Eye (tissue), 1 donor: ENCODE measurements at regions not wholly inside any gene's neighbourhood (a gene's known extent, or its start where the extent isn't known, plus 50 kb on each side); places are given as distances from the start of the nearest gene placed in this dataset.
A peak's percentile ranks its signal among the peaks of the same experiment; 100 is the strongest.

Source experiments
- DNase-seq: peaks from one replicate; pipeline ENCODE4 v3.0.0-alpha.2; 2015

DNA sequence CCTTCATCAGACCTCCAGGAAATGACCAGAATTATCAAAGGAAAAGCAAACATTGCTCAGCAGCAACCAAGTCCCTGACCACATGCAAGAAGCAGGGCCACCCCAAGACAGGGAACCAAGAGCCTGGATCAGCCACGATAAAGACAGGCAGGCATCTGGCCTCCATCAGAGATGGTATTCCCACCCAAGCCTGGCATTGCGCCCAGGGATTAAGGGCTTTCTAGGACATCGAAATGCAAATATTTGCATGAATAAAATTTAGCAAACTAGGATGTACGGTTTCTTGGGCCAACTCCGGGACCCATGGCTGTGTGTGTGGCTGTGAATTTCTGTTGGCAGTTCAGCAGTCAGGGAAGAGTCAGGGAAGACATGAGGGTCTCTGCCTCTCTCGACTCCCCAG, 241.4 kb upstream of the DYNLRB2 start:
- DNase-seq: no peak

GRCh38 chr16:80298676-80299075, 242.1 kb upstream of the DYNLRB2 start:
- DNase-seq: no peak

- no peak for DNase-seq
Measured at GRCh38 chr16:80296034-80296433, 244.8 kb upstream of the DYNLRB2 start.

DNA sequence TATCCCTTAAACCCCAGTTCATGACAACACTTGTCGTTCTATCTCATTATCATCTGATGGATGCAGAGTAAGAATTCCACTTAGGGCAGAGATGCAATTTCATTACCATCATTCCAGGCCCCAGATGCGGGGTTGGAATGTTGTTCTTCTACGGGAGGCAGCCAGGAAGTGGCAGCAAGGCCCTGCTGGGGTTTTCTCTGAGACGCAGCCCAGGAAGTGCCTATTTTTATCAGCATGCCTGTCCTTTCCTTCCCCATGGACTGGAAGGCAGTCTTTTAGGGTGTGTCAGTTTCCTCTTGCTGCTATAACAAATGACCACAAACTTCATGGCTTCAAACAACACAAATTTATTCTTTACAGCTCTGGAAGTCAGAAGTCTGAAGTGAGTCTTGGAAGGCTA, 246.6 kb upstream of the DYNLRB2 start:
- no peak for DNase-seq

- DNase-seq: no peak
Measured at GRCh38 chr16:80288616-80289015, 252.2 kb upstream of the DYNLRB2 start.

GRCh38 chr16:80287674-80288073, 253.1 kb upstream of the DYNLRB2 start:
- DNase-seq: no peak

DNA sequence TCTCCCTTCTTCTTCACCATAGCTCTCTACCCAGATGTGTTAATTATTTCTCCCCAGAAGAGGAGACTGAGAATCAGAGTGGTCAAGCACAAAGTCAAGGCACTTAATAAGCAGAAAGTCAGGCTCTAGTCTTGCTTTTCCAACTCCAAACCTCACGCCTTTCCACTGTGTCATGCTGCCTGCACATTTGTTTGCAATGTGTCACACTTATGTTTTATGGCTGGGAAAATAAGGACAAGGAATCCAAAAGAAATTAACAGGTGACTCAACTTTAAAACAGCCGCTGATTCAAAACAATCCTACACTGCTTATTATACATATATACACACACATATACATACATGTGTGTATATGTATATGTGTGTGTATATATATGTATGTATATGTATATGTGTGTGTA, 255.7 kb upstream of the DYNLRB2 start:
- DNase-seq: no peak

DNA sequence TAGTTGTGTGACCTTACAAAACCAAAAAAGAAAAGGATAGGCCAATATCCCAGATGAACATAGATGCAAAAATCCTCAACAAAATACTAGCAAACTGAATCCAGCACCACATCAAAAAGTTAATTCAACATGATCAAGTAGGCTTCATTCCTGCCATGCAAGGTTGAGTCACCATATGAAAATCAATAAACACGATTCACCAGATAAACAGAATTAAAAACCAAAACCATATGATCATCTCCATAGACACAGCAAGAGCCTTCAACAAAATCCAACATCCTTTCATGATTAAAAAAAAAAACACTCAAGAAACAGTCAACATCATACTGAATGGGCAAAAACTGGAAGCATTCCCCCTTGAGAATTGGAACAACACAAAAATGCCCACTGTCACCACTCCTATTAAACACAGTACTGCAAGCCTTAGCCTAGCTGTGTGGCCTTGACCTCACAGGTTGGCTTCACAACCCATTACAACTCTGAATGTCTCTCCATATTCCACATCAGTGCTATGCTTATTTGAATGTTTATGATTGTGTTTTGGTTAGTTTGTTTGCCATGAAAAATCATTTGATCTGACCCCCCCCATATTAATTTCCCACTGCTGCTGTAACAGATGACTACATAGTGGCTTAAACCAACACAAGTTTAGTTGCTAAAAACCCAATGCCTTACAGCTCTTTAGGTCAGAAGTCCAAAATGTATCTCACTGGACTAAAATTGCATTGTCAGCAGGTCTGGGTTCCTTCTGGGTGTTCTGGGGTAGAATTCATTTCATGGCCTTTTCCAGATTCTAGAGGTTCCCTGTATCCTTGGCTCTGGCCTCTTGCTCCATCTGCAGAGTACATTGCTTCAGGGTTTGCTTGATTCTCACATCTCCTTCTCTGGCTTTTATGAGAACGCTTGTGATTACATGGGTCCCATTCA, 257.1 kb upstream of the DYNLRB2 start:
- DNase-seq: no peak

- DNase-seq: no peak
Measured at GRCh38 chr16:80280557-80280956, 260.2 kb upstream of the DYNLRB2 start.

DNA sequence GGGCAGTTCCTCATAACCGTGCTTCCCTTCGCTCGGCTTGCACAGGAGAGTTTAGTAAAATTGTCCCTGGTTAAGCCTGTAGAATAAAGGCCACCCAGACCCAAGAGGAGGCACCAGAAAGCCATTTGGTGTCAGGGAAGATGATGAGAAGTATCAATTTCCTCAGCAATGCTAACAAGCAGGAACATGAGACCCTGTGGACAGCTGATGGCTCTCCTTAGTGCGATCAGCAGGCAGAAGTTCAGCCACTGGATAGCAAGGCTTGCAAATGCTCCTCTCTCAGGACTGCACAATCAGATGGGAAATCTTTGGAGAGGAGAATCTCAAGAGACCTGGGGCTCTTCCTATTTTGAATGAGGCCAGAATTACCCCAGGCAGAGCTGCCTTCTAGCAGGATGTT, 261.1 kb upstream of the DYNLRB2 start:
- DNase-seq: no peak

- no peak for DNase-seq
Measured at GRCh38 chr16:80277182-80277581, 263.6 kb upstream of the DYNLRB2 start.

- DNase-seq: no peak
Measured at GRCh38 chr16:80274576-80275191, 266.1 kb upstream of the DYNLRB2 start.

DNA sequence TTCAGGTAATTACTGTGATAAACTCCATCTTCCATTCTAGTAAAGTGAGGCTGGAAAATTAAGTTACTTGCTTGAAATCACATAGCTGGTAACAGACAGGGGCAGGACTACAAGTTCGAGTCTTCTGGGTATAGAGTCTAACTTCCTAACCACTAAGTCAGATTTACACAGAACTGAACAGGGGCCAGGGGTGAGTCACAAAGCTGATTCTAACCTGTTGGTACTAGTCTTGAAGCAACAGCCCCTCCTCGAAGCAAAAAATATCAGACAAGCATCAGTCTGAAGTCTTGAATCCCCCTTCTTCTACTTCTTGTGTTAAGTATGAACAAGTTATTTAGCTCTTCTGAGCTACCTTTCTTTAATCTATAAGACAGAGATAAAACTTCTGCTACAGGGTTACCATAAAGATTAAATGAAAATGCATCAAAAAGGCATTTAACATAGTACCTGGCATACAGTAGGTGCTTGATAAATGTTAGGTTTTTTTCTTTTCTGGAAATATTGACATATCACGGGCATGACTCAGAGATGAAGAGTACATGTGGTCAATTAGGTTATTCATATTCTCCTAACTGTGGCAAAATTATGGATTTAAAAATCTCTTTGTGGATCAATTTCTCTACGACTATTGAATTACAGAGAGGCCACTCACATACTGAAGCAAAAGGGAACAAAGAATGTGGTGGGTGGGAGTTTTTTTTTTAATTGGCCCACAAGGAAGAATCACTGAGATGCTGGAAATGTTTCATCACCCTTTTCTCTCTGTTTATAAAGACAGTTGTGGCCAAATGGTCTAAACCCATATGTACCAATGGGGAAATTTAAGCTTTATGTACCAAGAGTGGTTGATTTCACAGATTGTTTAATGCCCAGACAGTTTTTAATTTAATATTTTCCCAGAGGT, 266.9 kb upstream of the DYNLRB2 start:
- no peak for DNase-seq

GRCh38 chr16:80265624-80266306, 275.0 kb upstream of the DYNLRB2 start:
- DNase-seq: no peak

DNA sequence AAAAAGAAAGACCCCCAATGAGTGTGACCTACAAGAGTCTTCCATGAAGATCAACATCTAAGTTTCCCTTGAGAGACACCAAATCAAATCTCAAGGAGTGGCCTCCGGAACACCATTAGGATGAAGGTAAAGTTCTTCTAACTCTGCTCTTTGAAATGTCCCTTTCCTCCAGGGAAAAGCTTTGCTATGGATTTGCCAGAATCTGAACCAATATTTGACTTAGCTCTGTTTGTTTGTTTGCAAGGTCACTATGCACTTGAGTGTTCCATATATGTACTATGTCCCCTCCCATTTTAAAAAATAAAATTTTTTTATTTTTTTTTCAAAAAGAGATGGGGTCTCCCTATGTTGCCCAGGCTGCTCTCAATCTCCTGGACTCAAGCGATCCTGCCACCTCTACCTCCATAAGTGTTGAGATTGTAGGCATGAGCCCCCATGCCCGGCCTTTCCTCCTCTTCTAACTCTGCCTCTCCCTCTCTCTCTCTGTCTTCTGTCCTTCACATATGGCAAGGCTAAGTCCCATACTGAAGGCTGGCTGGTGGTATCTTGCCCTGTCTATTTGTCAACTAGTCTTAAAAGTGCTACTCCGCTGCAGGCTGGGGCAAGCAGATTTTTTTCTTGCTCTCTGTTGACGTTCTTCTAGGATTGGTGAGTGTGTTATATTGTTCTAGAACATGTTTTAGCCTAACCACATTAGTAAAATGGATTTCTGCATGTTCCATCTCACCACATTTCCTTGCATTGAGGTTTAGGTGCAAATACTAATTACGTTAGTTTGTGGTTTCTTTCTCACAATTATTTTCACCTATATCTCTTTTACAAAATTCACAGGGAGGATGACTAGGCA, 276.7 kb upstream of the DYNLRB2 start:
- no peak for DNase-seq

- no peak for DNase-seq
Measured at GRCh38 chr16:80263181-80263823, 277.5 kb upstream of the DYNLRB2 start.

GRCh38 chr16:80260906-80261311, 279.9 kb upstream of the DYNLRB2 start:
- peak; percentile 67 for DNase-seq

GRCh38 chr16:80259290-80259805, 281.4 kb upstream of the DYNLRB2 start:
- DNase-seq: peak; percentile 81

DNA sequence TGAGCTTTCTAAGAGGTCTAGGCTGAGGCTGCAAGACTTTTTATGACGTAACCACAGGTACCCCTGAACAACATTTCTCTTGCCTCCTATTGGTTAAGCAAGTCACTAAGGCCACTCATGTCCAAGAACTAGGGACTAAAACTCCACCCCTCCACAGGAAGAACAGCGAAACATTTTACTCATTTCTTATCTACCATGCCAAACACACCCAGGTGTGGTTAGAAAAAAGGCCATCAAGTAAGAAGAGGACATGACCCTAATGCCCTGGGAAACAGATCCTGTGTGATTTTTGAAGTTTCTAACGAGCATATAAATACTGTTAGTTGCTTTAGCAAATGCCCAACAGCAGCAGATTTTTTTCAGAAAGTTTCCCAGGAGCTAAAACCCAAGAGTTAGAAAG, 282.4 kb upstream of the DYNLRB2 start:
- no peak for DNase-seq

GRCh38 chr16:80254970-80255369, 285.8 kb upstream of the DYNLRB2 start:
- no peak for DNase-seq

GRCh38 chr16:80253741-80254140, 287.1 kb upstream of the DYNLRB2 start:
- DNase-seq: no peak
